GM19395 (cell line): ENCODE measurements at regions not wholly inside any gene's neighbourhood (a gene's known extent, or its start where the extent isn't known, plus 50 kb on each side); places are given as distances from the start of the nearest gene placed in this dataset.
A peak's percentile ranks its signal among the peaks of the same experiment; 100 is the strongest.
"Not testable (repeated sequence)": the region's sequence is repeated elsewhere in the genome, so short reads cannot be mapped to it uniquely, and the experiment has no call there.

Experiments used
- ATAC-seq: cut with Tn5 transposase; IDR thresholded peaks from one replicate; pipeline ENCODE4 v1.9.1; 2021; ENCODE audit warnings: mild to moderate bottlenecking, moderate library complexity; ENCODE audit not compliant: unreplicated experiment

DNA sequence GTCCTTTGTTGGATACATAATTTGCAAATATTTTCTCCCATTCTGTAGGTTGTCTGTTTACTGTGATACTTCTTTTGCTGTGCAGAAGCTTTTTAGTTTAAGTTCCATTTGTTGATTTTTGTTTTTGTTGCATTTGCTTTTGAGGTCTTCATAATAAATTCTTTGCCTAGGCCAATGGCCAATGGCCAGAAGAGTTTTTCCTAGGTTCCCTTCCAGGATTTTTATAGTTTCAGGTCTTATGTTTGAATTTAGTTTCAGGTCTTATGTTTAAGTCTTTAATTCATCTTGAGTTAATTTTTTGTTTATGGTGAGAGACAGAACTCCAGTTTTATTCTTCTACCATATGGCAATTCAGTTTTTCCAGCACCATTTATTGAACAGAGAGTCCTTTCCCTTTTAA is 90.1 kb upstream of the GOT2 start:
- ATAC-seq = no peak

DNA sequence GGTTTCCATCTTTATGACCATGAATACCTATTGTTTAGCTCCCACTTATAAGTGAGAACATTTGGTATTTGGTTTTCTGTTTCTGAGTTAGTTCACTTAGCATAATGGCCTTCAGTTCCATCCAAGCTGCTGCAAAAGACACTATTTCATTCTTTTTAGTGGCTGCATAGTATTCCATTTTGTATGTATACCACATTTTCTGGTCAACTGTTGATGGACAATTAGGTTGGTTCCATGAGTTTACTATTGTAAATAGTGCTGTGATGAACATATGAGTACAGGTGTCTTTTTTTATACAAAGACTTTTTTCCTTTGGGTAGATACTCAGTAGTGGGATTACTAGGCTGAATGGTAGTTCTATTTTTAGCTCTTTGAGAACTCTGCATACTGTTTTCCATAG is 87.8 kb upstream of the GOT2 start:
- no peak for ATAC-seq

DNA sequence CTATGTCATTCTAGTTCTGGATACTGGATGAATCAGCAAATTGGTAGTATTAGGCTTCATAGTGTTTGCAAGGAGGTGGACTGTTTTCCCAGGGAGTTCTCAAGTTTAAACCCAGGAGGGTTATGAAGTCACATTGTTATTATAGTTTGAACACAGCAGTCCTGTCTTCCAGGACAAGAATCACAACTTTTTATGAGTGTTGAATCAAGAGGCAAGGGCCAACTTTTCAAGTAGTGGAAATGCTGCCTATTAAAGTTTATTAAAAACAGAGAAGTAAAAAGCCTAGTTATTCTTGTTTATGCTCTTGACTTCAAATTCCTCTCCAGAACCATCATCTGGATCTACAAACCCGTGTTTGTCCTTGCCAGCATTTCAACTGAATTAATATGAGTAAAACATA is 86.3 kb upstream of the GOT2 start:
- ATAC-seq = no peak

DNA sequence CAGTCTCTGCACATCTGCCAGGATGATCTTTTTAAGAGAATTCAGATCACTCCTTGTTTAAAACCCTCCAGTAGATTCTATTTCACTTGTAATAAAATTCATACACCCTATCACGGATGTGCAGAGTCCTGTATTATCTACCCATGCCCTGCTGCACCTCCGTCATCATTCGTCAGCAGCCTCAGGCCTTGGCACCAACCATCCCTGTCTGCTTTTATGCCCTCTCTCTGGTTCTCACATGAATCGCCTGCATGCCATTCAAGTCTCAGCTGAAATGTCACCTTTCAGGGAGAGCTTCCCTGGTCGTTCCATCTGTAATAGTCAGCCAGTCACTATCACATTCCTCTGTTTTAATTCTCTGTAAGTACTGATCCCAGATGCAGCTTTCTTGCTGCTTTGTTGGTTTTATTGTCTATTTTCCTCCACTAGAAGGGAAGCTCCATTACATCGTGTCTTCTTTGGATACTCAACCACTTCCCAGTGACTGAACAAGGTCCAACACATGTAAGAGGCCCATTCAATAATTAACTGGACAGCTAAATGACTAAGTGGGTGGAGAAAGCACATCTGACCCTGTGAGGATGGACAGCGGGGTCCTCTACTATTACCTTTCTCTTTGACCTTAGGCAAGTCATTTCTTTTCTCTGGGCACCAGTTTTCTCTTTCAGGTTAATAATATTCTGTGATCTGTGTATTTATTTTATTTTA is 81.2 kb upstream of the GOT2 start:
- no peak for ATAC-seq

DNA sequence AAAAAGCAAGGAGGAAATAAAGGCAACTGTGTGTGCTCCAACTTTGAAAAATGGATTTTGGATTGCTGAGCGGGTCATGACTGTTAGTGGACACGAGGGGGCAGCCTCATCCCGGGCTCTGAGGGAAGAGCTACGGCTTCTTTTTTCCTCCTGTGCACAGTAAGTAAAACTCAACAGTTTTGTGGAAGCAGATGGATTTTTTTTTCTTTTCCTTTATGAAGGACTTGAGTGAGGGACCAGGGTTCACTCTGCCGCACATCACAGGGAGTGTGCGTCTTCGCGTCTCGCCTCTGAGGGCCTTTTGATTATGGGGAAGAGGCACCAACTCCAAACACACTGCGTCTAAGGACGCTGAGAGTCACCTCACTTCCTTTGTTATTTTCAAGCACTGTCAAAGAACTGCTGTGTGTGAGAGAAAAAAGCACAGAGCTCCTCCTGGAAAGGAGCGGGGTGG is 80.3 kb upstream of the GOT2 start:
- ATAC-seq = peak; percentile 87

DNA sequence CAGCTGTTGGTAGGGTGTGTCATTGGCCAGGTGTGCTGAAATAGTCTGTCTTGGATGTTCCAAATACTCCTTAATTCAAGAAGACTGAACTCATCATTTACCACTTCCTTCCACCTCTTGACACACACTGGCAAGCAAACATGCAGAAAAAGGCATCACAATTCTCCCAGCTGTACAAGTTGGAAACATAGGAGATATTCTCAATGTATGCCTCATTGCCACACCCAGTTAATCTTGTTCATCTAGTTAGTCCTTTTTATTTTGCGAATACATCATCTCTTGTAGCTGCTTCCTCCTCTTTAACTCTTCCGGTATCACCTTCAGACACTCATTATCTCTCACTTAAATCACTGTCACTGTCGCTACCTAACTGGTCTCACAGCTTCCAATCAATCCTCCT is 75.1 kb upstream of the GOT2 start:
- ATAC-seq = no peak

DNA sequence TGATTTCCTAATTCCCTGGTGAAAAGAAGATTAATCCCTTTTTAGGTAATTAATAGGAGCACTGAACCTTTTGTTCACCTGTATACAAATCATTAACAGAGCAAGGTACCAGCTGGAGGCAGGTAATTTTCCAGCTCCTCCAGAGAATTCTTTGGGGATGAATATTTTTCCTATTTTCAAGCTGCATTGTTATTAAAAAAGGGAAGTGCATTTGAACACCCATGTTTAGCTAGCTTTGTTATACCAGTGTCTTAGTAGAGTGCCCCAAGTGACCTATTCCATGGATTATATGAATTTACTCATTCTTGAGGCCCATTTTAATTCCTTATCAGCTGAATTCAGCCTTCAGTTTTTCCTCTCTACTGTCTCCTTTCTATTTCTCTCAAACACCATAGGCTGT is 73.2 kb upstream of the GOT2 start:
- no peak for ATAC-seq

DNA sequence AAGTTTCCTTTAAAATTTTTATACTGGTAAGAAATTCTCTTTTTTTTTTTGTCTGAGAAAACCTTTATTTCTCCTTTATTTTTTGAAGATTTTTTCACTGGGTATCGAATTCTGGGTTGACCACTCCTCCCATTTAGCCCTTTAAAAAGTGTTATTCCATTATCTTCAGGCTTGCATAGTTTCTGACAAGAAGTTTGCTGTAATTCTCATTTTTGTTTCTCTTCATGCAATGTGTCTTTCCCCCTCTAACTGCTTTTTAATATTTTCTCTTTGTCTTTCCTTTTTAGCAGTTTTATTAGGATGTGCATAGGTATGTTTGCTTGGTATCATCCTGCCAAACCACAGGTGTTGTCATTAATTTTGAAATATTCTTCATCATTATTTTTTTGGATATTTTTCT is 67.7 kb upstream of the GOT2 start:
- ATAC-seq = no peak

DNA sequence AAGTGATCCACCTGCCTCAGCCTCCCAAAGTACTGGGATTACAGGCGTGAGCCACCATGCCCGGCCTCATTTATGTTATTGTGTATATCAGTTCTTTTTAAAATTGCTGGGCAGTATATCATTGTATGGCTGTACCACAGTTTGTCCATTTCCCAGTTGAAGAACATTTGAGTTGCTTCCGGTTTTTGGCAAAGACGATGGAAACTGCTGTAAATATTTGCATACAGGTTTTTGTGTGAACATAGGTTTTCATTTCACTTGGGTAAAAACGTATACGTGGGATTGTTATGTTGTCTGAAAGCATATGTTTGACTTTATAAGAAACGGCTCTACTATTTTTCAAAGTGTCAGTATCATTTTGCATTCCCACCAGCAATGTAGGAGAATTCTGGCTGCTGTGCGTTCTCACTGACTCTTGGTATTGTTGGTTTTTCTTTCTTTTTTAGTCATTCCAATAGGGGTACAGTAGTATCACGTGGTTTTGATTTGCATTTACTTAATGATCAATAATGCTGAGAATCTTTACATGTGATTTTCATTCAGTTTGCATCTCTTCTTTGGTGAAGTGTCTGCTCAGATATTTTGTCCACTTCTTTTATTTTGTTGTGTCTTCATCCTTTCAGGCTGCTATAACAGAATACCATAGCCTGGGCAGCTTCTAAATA is 63.2 kb upstream of the GOT2 start:
- no peak for ATAC-seq

DNA sequence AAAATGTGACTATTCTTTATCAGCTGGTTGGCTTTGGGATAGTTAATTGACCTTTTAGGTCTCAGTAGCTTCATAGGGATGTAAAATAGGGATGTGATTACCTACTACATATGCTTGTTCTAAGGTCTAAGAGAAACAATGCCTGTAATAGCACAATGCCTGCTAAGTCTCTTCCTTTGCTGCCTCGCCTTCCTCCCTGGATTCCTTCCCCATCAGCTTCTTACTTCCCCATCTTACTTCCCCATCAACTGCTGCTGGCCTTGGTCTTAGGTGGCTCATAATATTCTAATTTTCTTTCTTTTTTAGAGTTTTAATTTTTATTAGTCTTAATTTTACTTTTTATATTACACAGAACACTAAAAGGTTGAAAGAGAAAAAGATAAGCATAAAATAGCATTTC is 59.2 kb upstream of the GOT2 start:
- no peak for ATAC-seq

DNA sequence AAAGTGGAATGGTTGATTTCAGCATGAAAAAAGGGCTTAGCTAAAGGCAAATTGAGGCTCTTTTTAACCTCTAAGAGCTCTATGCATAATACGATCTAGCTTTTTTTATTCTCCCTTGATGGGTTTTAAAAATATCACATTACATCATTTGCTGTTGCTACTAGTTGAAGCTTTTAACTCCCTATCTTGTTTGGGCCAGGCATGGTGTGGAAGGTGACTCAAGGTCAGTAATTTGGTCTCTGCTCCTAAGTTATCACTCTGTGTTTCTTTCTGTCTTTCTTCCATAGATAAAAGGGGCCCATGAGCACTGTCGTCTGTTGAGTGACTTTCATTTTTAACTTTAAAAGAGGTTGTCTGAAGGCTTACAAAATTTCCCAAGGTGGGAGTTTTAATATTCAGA is 58.1 kb upstream of the GOT2 start:
- ATAC-seq = no peak

DNA sequence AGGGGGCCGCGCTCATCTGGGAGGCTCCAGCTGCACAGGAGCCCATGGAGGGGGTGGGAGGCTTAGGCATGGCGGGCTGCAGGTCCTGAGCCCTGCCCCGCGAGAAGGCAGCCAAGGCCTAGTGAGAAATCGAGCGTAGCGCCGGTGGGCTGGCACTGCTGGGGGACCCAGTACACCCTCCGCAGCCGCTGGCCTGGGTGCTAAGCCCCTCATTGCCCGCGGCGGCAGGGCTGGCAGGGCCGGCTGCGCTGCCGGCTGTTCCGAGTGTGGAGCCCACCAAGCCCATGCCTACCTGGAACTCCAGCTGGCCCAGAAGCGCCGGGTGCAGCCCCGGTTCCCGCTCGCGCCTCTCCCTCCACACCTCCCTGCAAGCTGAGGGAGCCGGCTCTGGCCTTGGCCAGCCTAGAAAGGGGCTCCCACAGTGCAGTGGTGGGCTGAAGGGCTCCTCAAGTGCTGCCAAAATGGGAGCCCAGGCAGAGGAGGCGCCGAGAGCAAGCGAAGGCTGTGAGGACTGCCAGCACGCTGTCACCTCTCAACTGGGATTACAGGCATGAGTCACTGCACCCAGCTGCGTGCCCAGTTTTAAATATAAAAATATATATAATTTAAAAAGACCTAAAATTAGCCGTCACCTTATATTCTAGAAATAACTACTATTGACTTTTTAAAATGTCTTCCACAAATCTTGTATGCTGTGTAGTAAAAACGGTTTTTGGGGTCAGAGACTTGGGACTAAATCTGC is 56.9 kb upstream of the GOT2 start:
- ATAC-seq = not testable (repeated sequence)

DNA sequence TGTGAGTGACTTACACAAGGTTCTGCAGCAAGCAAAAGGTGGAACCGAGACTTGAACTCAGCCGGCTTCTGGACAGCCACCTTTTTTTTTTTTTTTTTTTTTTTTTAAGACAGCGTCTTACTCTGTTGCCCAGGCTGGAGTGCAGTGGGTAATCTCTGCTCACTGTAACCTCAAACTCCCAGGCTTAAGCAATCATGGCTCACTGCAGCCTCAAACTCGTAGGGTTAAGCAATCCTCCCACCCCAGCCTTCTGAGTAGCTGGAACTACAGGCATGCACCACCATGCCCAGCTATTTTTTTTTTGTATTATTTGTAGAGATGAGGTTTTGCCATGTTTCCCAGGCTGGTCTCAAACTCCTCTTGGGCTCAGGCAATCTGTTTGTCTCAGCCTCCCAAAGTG is 55.2 kb upstream of the GOT2 start:
- no peak for ATAC-seq
